Thyroid gland (tissue), 4 donors: ENCODE measurements at regions not wholly inside any gene's neighbourhood (a gene's known extent, or its start where the extent isn't known, plus 50 kb on each side); places are given as distances from the start of the nearest gene placed in this dataset.

Experiments
- POLR2A ChIP-seq, 2 donors: fragments of 450-650 bp; IDR thresholded peaks; one replicate each; pipeline ENCODE4 v1.6.1; 2017; ENCODE audit warnings: antibody characterized with exemption in 2 of 2, mild to moderate bottlenecking in 2 of 2, moderate library complexity in 1 of 2
- TF ChIP-seq, protein P1 (sequence below), 6 experiments: fragments of 200-600 bp in 3 of 6; fragments of 450-650 bp in 3 of 6; sonication (generic) in 3 of 6; IDR thresholded peaks; one replicate each; pipeline ENCODE4 v1.5.1; 2016 to 2019; ENCODE audit warnings: antibody characterized with exemption in 6 of 6, mild to moderate bottlenecking in 2 of 6, inconsistent platforms in 1 of 6, moderate library complexity in 1 of 6

DNA sequence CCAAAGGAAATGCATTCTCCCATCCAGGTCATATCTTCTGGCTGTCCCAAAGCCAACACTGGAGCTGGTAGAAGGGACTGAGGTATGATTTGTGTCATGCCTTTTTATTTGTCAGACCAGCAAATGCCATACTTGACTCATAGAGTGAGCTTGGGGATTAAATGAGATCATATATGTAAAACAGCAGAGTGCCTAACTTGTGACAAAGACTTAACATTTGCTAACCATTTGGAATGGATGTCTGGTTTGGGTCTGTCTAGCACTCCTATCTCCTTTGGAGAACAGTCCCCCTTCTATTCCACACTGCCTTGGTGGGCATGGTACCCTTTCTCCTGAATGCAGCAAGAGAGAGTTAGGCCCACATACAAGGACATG, 128.5 kb upstream of the LGALSL start:
- TF ChIP-seq, protein P1, sequence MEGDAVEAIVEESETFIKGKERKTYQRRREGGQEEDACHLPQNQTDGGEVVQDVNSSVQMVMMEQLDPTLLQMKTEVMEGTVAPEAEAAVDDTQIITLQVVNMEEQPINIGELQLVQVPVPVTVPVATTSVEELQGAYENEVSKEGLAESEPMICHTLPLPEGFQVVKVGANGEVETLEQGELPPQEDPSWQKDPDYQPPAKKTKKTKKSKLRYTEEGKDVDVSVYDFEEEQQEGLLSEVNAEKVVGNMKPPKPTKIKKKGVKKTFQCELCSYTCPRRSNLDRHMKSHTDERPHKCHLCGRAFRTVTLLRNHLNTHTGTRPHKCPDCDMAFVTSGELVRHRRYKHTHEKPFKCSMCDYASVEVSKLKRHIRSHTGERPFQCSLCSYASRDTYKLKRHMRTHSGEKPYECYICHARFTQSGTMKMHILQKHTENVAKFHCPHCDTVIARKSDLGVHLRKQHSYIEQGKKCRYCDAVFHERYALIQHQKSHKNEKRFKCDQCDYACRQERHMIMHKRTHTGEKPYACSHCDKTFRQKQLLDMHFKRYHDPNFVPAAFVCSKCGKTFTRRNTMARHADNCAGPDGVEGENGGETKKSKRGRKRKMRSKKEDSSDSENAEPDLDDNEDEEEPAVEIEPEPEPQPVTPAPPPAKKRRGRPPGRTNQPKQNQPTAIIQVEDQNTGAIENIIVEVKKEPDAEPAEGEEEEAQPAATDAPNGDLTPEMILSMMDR (IDR thresholded peaks at IDR 0.05), result no peak
- TF ChIP-seq POLR2A (IDR thresholded peaks at IDR 0.05), result no peak
